Adrenal gland (tissue), 9 donors: ENCODE measurements at regions not wholly inside any gene's neighbourhood (a gene's known extent, or its start where the extent isn't known, plus 50 kb on each side); places are given as distances from the start of the nearest gene placed in this dataset.

Experiments
- DNase-seq, 7 donors: peaks; one replicate each; pipeline ENCODE4 v3.0.0-alpha.2; 2019 to 2020
- H3K27ac ChIP-seq, 5 donors: fragments of 200-600 bp; sonication (generic) in 4 of 5; 1 replicate in 3 of 5; 2 replicates in 2 of 5; pipeline versions ENCODE4 v1.5.1 to v1.8.0; 2016 to 2020; ENCODE audit warnings: mild to moderate bottlenecking in 1 of 5
- H3K27me3 ChIP-seq: fragments of 200-600 bp; 2 replicates; pipeline ENCODE4 v1.8.0; 2021
- H3K36me3 ChIP-seq, 2 donors: fragments of 200-600 bp; replicated peaks in 1 of 2; 1 replicate in 1 of 2; 2 replicates in 1 of 2; pipeline versions ENCODE4 v1.5.1 to v1.8.0; 2018 to 2022
- H3K4me1 ChIP-seq, 2 donors: fragments of 200-600 bp; replicated peaks in 1 of 2; 1 replicate in 1 of 2; 2 replicates in 1 of 2; pipeline versions ENCODE4 v1.5.1 to v1.8.0; 2018 to 2021
- H3K4me3 ChIP-seq, 4 donors: fragments of 200-600 bp; sonication (generic) in 3 of 4; one replicate each; pipeline ENCODE4 v1.5.1; 2016 to 2018
- H3K9me3 ChIP-seq, 3 donors: fragments of 200-600 bp; sonication (generic) in 1 of 3; replicated peaks in 1 of 3; 1 replicate in 2 of 3; 2 replicates in 1 of 3; pipeline versions ENCODE4 v1.5.1 to v1.8.0; 2016 to 2021
- POLR2A ChIP-seq, 2 donors: fragments of 450-650 bp; IDR thresholded peaks; one replicate each; pipeline ENCODE4 v1.6.1; 2017; ENCODE audit warnings: antibody characterized with exemption in 2 of 2, mild to moderate bottlenecking in 2 of 2, moderate library complexity in 1 of 2
- WGBS, 4 donors: extraction: QIAGEN DNeasy Blood & Tissue Kit in 2 of 4; methylation state at CpG; one replicate each; pipeline versions ENCODE4 v1.1.5 to v1.1.7; 2013 to 2017; 5-methylcytosine and 5-hydroxymethylcytosine counted together
- intact Hi-C, 2 donors: fragments of 100-400 bp; cut with DNase I; formaldehyde crosslinking; loops; one replicate each; pipeline versions ENCODE4 v1.14.1 to v1.15.0; 2022 to 2023
- TF ChIP-seq, protein P1 (sequence below), 6 experiments: fragments of 450-650 bp in 4 of 6; fragments of 200-600 bp in 2 of 6; sonication (generic) in 1 of 6; IDR thresholded peaks; 1 replicate in 5 of 6; 2 replicates in 1 of 6; pipeline versions ENCODE4 v1.5.1 to v1.8.0; 2016 to 2021; ENCODE audit warnings: antibody characterized with exemption in 6 of 6, mild to moderate bottlenecking in 2 of 6, moderate library complexity in 1 of 6
- donor health status: healthy with polysubstance abuse.
- donor health status: Bipolar disorder and iron deficiency.
- donor health status: DM: yes; HTN: yes; CAD: no.
- donor health status: DM: no; HTN: no; CAD: no.
- donor health status: DM: no; HTN: no; CAD: no.

DNA sequence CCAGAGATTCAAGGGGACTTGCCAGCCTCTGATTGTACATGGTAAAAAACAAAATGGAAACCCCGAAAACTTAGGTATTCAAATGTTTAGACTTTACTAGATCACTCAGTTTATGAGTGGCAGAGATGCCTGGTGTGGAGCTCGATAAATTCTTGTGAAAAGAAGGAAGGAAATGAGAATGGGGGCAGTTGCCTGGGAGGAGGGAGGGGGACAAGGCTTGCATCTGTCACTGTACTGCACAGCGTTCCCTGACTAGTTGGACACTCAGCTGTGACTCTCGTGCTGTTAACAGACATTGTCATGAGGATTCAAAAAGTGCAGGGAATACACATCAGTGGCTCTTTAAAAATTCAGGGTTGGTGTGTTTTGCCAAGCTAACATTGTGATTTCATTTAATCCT, 232.9 kb downstream of the ZIC5 start:
- H3K27me3 ChIP-seq = no peaks in the 10 kb centered on the region
- 64 to 72% (median 68%) methylated on average over 4 of the region's 4 CpGs for WGBS, 4 donors
- no peak for DNase-seq
- H3K9me3 ChIP-seq = no peaks in the 10 kb centered on the region
- intact Hi-C loops = no loop called here
- H3K4me1 ChIP-seq = peaks cover 0 to 5% of the 10 kb centered on the region in 2 donors
- TF ChIP-seq, protein P1, sequence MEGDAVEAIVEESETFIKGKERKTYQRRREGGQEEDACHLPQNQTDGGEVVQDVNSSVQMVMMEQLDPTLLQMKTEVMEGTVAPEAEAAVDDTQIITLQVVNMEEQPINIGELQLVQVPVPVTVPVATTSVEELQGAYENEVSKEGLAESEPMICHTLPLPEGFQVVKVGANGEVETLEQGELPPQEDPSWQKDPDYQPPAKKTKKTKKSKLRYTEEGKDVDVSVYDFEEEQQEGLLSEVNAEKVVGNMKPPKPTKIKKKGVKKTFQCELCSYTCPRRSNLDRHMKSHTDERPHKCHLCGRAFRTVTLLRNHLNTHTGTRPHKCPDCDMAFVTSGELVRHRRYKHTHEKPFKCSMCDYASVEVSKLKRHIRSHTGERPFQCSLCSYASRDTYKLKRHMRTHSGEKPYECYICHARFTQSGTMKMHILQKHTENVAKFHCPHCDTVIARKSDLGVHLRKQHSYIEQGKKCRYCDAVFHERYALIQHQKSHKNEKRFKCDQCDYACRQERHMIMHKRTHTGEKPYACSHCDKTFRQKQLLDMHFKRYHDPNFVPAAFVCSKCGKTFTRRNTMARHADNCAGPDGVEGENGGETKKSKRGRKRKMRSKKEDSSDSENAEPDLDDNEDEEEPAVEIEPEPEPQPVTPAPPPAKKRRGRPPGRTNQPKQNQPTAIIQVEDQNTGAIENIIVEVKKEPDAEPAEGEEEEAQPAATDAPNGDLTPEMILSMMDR (IDR thresholded peaks at IDR 0.05) = no peak
- no peak for TF ChIP-seq POLR2A (IDR thresholded peaks at IDR 0.05)
- no peak overlapping the region for H3K4me3 ChIP-seq
- H3K36me3 ChIP-seq = no peaks in the 10 kb centered on the region
- no peak overlapping the region for H3K27ac ChIP-seq

DNA sequence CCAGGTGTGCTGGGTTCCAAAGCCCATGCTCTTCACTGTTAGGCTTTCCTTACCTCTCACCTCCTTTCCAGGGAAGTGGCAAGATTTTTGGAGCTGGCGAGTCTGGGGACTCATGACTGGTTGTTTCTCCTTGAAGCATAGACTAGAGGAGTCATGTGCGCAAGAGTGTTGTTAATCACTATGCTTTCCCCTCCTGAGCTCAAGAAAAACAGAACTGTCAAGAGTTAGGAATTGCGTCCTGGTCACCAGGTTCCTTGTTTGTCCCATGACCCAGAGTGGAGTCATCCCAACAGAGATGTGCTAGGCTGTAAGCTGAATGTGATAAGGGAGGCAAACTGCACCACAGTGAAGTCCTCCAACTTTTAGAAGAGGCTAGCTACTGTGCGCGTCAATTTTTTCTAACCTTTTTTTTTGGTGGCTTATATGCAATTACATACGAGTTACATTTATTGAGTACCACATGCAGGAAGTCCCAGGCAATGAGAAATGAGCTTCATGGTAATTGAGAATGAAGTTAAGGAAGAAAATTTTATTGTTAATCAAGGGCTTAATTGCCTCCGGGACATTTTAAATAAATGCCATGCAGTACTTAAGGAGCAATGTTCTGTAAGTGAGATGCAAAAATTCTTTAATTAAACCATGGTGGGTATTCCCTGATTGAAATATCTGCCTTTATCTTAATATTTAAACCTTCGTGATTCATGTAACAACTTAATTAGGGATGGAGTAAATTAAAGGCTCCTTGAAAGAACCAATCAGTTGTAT, 233.9 kb downstream of the ZIC5 start:
- no peak overlapping the region for H3K4me3 ChIP-seq
- no peak overlapping the region for H3K27ac ChIP-seq
- H3K9me3 ChIP-seq = no peaks in the 10 kb centered on the region
- no peak for TF ChIP-seq POLR2A (IDR thresholded peaks at IDR 0.05)
- TF ChIP-seq, protein P1 (IDR thresholded peaks at IDR 0.05) = no peak
- no peaks in the 10 kb centered on the region for H3K36me3 ChIP-seq
- peaks cover 0 to 5% of the 10 kb centered on the region in 2 donors for H3K4me1 ChIP-seq
- no peak for DNase-seq
- intact Hi-C loops = no loop called here
- 92 to 94% (median 93%) methylated on average over 8 of the region's 8 CpGs for WGBS, 4 donors
- no peaks in the 10 kb centered on the region for H3K27me3 ChIP-seq

DNA sequence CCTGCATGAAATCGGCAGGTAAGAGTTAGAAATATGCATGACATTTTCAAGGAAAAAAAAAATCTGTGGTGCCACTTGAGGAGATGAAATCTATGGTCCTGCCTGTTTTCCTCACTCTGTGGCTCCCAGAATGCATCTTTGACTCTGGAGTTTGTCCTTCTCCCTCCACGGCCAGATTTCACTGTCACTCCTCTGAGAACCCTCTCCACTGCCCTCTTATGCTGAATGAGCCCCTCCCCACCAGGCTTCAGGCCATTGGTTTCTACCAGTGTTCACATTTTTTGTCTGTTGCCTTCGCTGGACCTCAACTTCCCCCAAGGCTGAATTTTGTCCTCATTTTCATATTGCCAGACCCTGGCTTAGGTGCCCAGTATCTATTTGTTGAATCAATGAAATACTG, 235.0 kb downstream of the ZIC5 start:
- Histone ChIP-seq H3K9me3 (no peaks in the 10 kb centered on the region), H3K4me3 (no peak overlapping the region), H3K27me3 (no peaks in the 10 kb centered on the region), H3K27ac (no peak overlapping the region), H3K4me1 (no peaks in the 10 kb centered on the region), H3K36me3 (no peaks in the 10 kb centered on the region)
- intact Hi-C loops = no loop called here
- no peak for DNase-seq
- 80 to 88% (median 86%) methylated on average over 3 of the region's 3 CpGs for WGBS, 4 donors
- TF ChIP-seq, protein P1 (IDR thresholded peaks at IDR 0.05) = no peak
- no peak for TF ChIP-seq POLR2A (IDR thresholded peaks at IDR 0.05)

DNA sequence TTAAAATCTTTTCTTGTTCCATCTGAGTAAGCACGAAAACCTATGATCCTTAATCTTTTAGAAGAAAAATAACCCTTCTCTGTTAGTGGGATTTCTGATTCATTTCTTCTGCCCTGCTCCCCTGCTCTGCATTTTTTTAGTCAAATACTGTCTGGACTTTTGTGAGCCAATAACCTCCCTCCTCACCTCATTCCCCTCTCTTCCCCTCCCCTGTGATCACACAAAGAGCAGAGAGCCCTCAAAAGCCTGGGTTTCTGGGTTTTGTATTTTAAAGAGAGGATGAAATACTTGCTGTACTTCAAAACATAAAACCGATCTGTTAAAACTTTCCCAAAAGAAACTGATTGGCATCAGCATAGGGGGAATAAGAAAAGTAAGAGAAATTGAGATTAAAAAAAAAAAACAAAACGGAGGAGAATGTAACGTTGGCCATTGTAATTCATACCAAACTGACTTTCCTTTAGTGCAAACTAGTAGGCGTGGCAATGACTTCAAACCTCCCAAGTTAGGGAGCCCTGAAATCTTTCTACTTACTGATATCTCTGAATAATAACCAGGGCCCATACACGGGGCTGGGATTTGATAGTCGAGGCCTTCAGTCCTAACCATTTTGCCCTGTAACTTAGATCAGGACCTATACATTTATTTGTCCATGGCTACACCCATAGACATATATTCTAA, 232.9 kb downstream of the TM9SF2 start:
- intact Hi-C loops = no loop called here

More for the DNA sequence above, 232.9 kb downstream of the TM9SF2 start:
- Histone ChIP-seq H3K4me1 (no peaks in the 10 kb centered on the region), H3K4me3 (no peak overlapping the region), H3K36me3 (no peaks in the 10 kb centered on the region), H3K27ac (no peak overlapping the region), H3K9me3 (no peaks in the 10 kb centered on the region), H3K27me3 (no peaks in the 10 kb centered on the region)
- DNase-seq = no peak
- TF ChIP-seq POLR2A (IDR thresholded peaks at IDR 0.05) = no peak
- TF ChIP-seq, protein P1 (IDR thresholded peaks at IDR 0.05) = no peak
- 62 to 82% (median 72%) methylated on average over 7 of the region's 7 CpGs for WGBS, 4 donors
